ENCODE measurements at regions not wholly inside any gene's neighbourhood (a gene's known extent, or its start where the extent isn't known, plus 50 kb on each side); places are given as distances from the start of the nearest gene placed in this dataset.
A peak's percentile ranks its signal among the peaks of the same experiment; 100 is the strongest.
"Not testable (repeated sequence)": the region's sequence is repeated elsewhere in the genome, so short reads cannot be mapped to it uniquely, and the experiment has no call there.

GRCh38 chr3:177382944-177383343, 185.7 kb upstream of the TBL1XR1 start:
- H3K4me3 Mint-ChIP-seq (ENCODE audit: unreplicated experiment) = no peak overlapping the region
- DNase-seq (ENCODE audit: low spot score) = no peak
- no peak overlapping the region for H3K27ac Mint-ChIP-seq (ENCODE audit: unreplicated experiment)
- peaks cover 4% of the 10 kb centered on the region for H3K36me3 Mint-ChIP-seq (ENCODE audit: low read depth)
- peaks cover 5% of the 10 kb centered on the region for H3K4me1 Mint-ChIP-seq (ENCODE audit: low read depth)
- no peaks in the 10 kb centered on the region for H3K27me3 Mint-ChIP-seq (ENCODE audit: low read depth)
- TF ChIP-seq CTCF (IDR thresholded peaks at IDR 0.05) = no peak
- H3K9me3 Mint-ChIP-seq (ENCODE audit: low read depth) = peaks cover 12% of the 10 kb centered on the region

- no peak overlapping the region for H3K4me3 Mint-ChIP-seq (ENCODE audit: unreplicated experiment)
- no peaks in the 10 kb centered on the region for H3K27me3 Mint-ChIP-seq (ENCODE audit: low read depth)
- H3K4me1 Mint-ChIP-seq (ENCODE audit: low read depth) = peaks cover 5% of the 10 kb centered on the region
- H3K27ac Mint-ChIP-seq (ENCODE audit: unreplicated experiment) = no peak overlapping the region
- TF ChIP-seq CTCF (IDR thresholded peaks at IDR 0.05) = no peak
- DNase-seq (ENCODE audit: low spot score) = no peak
- peaks cover 12% of the 10 kb centered on the region for H3K9me3 Mint-ChIP-seq (ENCODE audit: low read depth)
- H3K36me3 Mint-ChIP-seq (ENCODE audit: low read depth) = peaks cover 4% of the 10 kb centered on the region
Observed at GRCh38 chr3:177385186-177385585, 187.9 kb upstream of the TBL1XR1 start.

GRCh38 chr3:177385831-177386301, 188.6 kb upstream of the TBL1XR1 start:
- no peak for TF ChIP-seq CTCF (IDR thresholded peaks at IDR 0.05)
- Mint-ChIP-seq H3K27ac (ENCODE audit: unreplicated experiment) (no peak overlapping the region), H3K36me3 (ENCODE audit: low read depth) (peaks cover 2% of the 10 kb centered on the region), H3K4me3 (ENCODE audit: unreplicated experiment) (no peak overlapping the region), H3K27me3 (ENCODE audit: low read depth) (no peaks in the 10 kb centered on the region), H3K9me3 (ENCODE audit: low read depth) (peaks cover 8% of the 10 kb centered on the region), H3K4me1 (ENCODE audit: low read depth) (peaks cover 5% of the 10 kb centered on the region)
- no peak for DNase-seq (ENCODE audit: low spot score)

- DNase-seq (ENCODE audit: low spot score) = no peak
- H3K4me1 Mint-ChIP-seq (ENCODE audit: low read depth) = peaks cover 5% of the 10 kb centered on the region
- no peaks in the 10 kb centered on the region for H3K27me3 Mint-ChIP-seq (ENCODE audit: low read depth)
- H3K36me3 Mint-ChIP-seq (ENCODE audit: low read depth) = no peaks in the 10 kb centered on the region
- H3K4me3 Mint-ChIP-seq (ENCODE audit: unreplicated experiment) = no peak overlapping the region
- peaks cover 5% of the 10 kb centered on the region for H3K9me3 Mint-ChIP-seq (ENCODE audit: low read depth)
- no peak for TF ChIP-seq CTCF (IDR thresholded peaks at IDR 0.05)
- H3K27ac Mint-ChIP-seq (ENCODE audit: unreplicated experiment) = no peak overlapping the region
Observed at GRCh38 chr3:177388209-177388608, 190.9 kb upstream of the TBL1XR1 start.

GRCh38 chr3:177394231-177395024, 197.1 kb upstream of the TBL1XR1 start:
- H3K36me3 Mint-ChIP-seq (ENCODE audit: low read depth); DNase-seq (ENCODE audit: low spot score); H3K9me3 Mint-ChIP-seq (ENCODE audit: low read depth); H3K4me1 Mint-ChIP-seq (ENCODE audit: low read depth); H3K27me3 Mint-ChIP-seq (ENCODE audit: low read depth); H3K27ac Mint-ChIP-seq (ENCODE audit: unreplicated experiment): not testable (repeated sequence)
- H3K4me3 Mint-ChIP-seq (ENCODE audit: unreplicated experiment) = peak overlapping the region; percentile 40

GRCh38 chr3:177396733-177397132, 199.5 kb upstream of the TBL1XR1 start:
- peaks cover 2% of the 10 kb centered on the region for H3K9me3 Mint-ChIP-seq (ENCODE audit: low read depth)
- no peaks in the 10 kb centered on the region for H3K36me3 Mint-ChIP-seq (ENCODE audit: low read depth)
- H3K4me1 Mint-ChIP-seq (ENCODE audit: low read depth) = peaks cover 3% of the 10 kb centered on the region
- no peak overlapping the region for H3K27ac Mint-ChIP-seq (ENCODE audit: unreplicated experiment)
- H3K4me3 Mint-ChIP-seq (ENCODE audit: unreplicated experiment) = no peak overlapping the region
- no peaks in the 10 kb centered on the region for H3K27me3 Mint-ChIP-seq (ENCODE audit: low read depth)
- DNase-seq (ENCODE audit: low spot score) = no peak
- TF ChIP-seq CTCF (IDR thresholded peaks at IDR 0.05) = no peak

Data from chondrocyte (in vitro differentiated cells).